ENCODE measurements at regions not wholly inside any gene's neighbourhood (a gene's known extent, or its start where the extent isn't known, plus 50 kb on each side); places are given as distances from the start of the nearest gene placed in this dataset.

- no peak for TF ChIP-seq CTCF (conservative IDR thresholded peaks at IDR 0.05; ENCODE audit: low read depth, low read length)
- DNase-seq (ENCODE audit: low read depth), result no peak
- H3K4me3 ChIP-seq (ENCODE audit: low read length), result no peak overlapping the region
These were observed 98.6 kb downstream of the TBX19 start for GRCh38 chr1:168379104-168379860.

- no peak for DNase-seq (ENCODE audit: low read depth)
- TF ChIP-seq CTCF (conservative IDR thresholded peaks at IDR 0.05; ENCODE audit: low read depth, low read length), result no peak
- H3K4me3 ChIP-seq (ENCODE audit: low read length), result no peak overlapping the region
These were observed 95.1 kb downstream of the TBX19 start for GRCh38 chr1:168375566-168376300.

- DNase-seq (ENCODE audit: low read depth), result no peak
- H3K4me3 ChIP-seq (ENCODE audit: low read length), result no peak overlapping the region
These were observed 93.9 kb downstream of the TBX19 start for GRCh38 chr1:168374566-168374965.

GRCh38 chr1:168373869-168374268 is 93.2 kb downstream of the TBX19 start:
- no peak for TF ChIP-seq CTCF (conservative IDR thresholded peaks at IDR 0.05; ENCODE audit: low read depth, low read length)
- H3K4me3 ChIP-seq (ENCODE audit: low read length), result no peak overlapping the region
- no peak for DNase-seq (ENCODE audit: low read depth)

More at GRCh38 chr1:168374566-168374965, 93.9 kb downstream of the TBX19 start:
- TF ChIP-seq CTCF (conservative IDR thresholded peaks at IDR 0.05; ENCODE audit: low read depth, low read length), result no peak

- DNase-seq (ENCODE audit: low read depth), result no peak
- no peak overlapping the region for H3K4me3 ChIP-seq (ENCODE audit: low read length)
- TF ChIP-seq CTCF (conservative IDR thresholded peaks at IDR 0.05; ENCODE audit: low read depth, low read length), result no peak
These were observed 92.2 kb downstream of the TBX19 start for GRCh38 chr1:168372861-168373371.

GRCh38 chr1:168372307-168372706 is 91.6 kb downstream of the TBX19 start:
- TF ChIP-seq CTCF (conservative IDR thresholded peaks at IDR 0.05; ENCODE audit: low read depth, low read length), result no peak

More at GRCh38 chr1:168372307-168372706, 91.6 kb downstream of the TBX19 start:
- no peak overlapping the region for H3K4me3 ChIP-seq (ENCODE audit: low read length)
- DNase-seq (ENCODE audit: low read depth), result no peak
